Skeletal muscle satellite cell (primary cell): ENCODE measurements at regions not wholly inside any gene's neighbourhood (a gene's known extent, or its start where the extent isn't known, plus 50 kb on each side); places are given as distances from the start of the nearest gene placed in this dataset.

Experiments
- H3K27me3 ChIP-seq: 2 replicates; pipeline ENCODE4 v1.7.0; 2013; ENCODE audit warnings: low read length; ENCODE audit not compliant: control insufficient read depth, insufficient read depth
- H3K36me3 ChIP-seq: 2 replicates; pipeline ENCODE4 v1.7.0; 2013; ENCODE audit warnings: mild to moderate bottlenecking, control low read depth, low read length; ENCODE audit not compliant: insufficient read depth
- H3K4me1 ChIP-seq: 2 replicates; pipeline ENCODE4 v1.7.0; 2013; ENCODE audit warnings: low read length; ENCODE audit not compliant: control insufficient read depth, insufficient read depth
- H3K4me2 ChIP-seq: 2 replicates; pipeline ENCODE4 v1.7.0; 2013; ENCODE audit warnings: mild to moderate bottlenecking, low read length
- H3K4me3 ChIP-seq: 2 replicates; pipeline ENCODE4 v1.7.0; 2013; ENCODE audit warnings: low read length
- H3K9ac ChIP-seq: 2 replicates; pipeline ENCODE4 v1.7.0; 2013; ENCODE audit warnings: mild to moderate bottlenecking, low read depth, low read length, moderate library complexity
- H3K9me3 ChIP-seq: replicated peaks from 2 replicates; pipeline ENCODE4 v1.7.0; 2013; ENCODE audit warnings: mild to moderate bottlenecking, control low read depth, low read length

GRCh38 chr3:124630960-124631359 lies 99.3 kb upstream of the UMPS start:
- no peaks in the 10 kb centered on the region for H3K36me3 ChIP-seq
- H3K4me2 ChIP-seq = no peak overlapping the region
- no peak overlapping the region for H3K4me3 ChIP-seq
- H3K27me3 ChIP-seq = peaks cover 10% of the 10 kb centered on the region
- H3K9me3 ChIP-seq = no peaks in the 10 kb centered on the region
- no peaks in the 10 kb centered on the region for H3K4me1 ChIP-seq
- H3K9ac ChIP-seq = no peak overlapping the region

GRCh38 chr3:124631727-124632126 lies 98.5 kb upstream of the UMPS start:
- Histone ChIP-seq H3K9ac (no peak overlapping the region), H3K27me3 (peaks cover 17% of the 10 kb centered on the region), H3K9me3 (no peaks in the 10 kb centered on the region), H3K36me3 (no peaks in the 10 kb centered on the region), H3K4me3 (no peak overlapping the region), H3K4me2 (no peak overlapping the region), H3K4me1 (no peaks in the 10 kb centered on the region)

DNA sequence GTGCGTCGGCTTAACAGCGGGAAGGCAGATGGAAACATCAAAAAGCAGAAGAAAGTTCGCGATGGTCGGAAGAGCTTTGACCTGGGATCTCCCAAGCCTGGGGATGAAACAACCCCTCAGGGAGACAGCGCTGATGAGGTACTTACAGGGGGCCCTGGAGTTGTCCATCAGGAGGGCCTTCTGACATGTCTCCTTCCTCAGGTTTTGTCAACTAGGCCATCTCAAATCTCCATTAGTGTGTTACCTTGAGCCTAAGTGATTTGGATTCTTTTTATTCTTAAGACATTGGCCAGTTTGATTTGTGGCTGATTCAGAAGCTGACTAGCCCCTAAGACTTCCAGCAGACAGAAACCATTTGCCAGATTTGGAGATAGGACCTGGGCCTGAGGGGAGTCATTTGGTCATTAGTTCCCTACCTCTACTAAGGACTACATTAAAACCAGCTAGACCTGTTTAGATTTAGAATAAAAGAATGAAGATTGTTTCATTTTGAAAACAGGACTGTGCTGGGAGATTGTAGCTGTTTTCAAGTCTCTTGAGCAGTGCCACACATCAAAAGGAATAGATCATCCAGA lies 97.6 kb upstream of the UMPS start:
- H3K27me3 ChIP-seq = peaks cover 26% of the 10 kb centered on the region
- no peaks in the 10 kb centered on the region for H3K4me1 ChIP-seq
- no peak overlapping the region for H3K4me3 ChIP-seq
- H3K9me3 ChIP-seq = no peaks in the 10 kb centered on the region
- H3K4me2 ChIP-seq = no peak overlapping the region
- no peaks in the 10 kb centered on the region for H3K36me3 ChIP-seq
- H3K9ac ChIP-seq = no peak overlapping the region

DNA sequence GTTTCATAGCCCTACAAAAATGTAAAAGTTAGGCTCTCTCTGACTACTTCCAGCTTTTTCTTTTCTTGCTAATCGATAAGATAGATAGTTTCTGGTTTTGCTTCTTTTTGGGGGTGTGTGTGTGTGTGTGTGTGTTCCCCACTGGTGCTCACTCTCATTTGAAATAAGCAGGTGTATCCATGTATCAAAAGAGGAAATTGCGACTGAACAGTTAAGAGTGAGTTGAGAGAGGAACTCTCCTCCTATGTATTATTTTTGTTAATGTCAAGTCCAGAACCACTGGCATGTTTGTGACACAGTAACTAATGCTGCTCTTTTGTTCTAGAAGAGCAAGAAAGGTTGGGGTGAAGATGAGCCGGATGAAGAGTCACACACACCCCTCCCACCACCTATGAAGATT lies 96.7 kb upstream of the UMPS start:
- H3K9ac ChIP-seq = no peak overlapping the region
- H3K36me3 ChIP-seq = no peaks in the 10 kb centered on the region
- H3K4me2 ChIP-seq = no peak overlapping the region
- peaks cover 27% of the 10 kb centered on the region for H3K27me3 ChIP-seq
- no peak overlapping the region for H3K4me3 ChIP-seq
- H3K4me1 ChIP-seq = no peaks in the 10 kb centered on the region
- H3K9me3 ChIP-seq = no peaks in the 10 kb centered on the region

DNA sequence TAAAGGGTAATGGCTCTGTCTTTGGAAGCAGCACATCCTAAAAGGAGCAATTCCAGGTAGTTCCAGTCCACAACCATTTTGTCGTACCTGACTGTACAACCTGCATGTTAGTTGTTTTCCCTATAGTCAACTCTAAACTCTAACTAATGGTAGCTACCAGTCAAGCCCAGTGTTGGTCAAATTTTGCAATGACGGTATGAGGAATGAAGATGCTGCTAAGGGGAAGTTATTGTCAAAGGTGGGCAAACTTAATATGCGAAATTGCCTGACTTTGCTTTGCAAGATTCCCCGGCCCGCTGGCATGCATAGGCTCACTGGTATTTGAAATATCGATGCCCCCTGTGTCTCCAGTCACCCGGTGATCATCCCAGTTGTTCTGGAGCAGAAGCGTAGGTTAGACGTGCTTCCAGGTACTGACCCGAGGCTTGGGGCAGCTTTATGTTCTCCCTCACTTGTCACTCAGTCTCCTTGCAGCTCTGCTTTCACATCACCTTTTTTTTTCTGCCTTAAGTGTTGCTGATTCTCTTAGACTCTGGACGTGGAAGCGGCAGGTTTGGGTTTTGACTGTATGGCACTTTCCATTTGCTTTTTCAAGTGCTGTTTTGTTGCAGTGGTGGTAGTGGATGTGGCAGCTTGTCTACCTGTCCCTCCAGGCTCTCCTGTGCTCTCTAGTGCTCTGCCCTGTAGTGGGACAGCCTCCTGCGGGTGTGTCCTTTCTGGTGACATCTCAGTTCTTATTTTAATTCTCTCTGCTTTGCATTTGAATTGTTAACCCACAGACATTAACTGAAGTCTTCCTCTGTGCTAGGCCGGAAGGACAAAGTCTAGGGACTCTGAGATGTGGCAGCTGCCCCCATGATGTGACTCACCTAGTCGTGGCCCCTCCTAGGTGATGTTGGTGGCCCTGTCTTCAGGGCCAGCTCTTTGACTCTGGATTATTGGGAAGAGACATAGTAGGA lies 95.8 kb upstream of the UMPS start:
- Histone ChIP-seq H3K36me3 (no peaks in the 10 kb centered on the region), H3K9ac (no peak overlapping the region), H3K4me2 (no peak overlapping the region), H3K4me1 (no peaks in the 10 kb centered on the region), H3K27me3 (peaks cover 21% of the 10 kb centered on the region), H3K9me3 (no peaks in the 10 kb centered on the region), H3K4me3 (no peak overlapping the region)

DNA sequence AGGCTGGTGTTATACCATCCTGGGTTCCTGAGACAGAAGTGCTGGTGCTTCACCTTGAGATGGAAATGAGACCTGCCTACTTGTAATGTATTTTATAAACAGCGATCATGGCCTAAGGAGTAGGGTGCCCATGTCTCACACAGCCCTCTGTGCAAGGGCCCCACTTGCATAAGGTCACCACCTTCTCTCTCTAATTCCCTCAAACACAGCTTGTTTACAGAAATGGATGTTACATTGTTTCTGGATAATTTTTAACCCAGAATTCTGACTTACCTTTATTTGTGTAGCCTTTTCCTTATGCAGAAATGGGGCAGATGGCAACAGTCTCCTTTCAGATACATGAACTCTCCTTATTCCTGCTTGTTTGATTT lies 95.1 kb upstream of the UMPS start:
- no peaks in the 10 kb centered on the region for H3K4me1 ChIP-seq
- no peak overlapping the region for H3K4me3 ChIP-seq
- H3K27me3 ChIP-seq = peaks cover 21% of the 10 kb centered on the region
- H3K4me2 ChIP-seq = no peak overlapping the region
- H3K9ac ChIP-seq = no peak overlapping the region
- no peaks in the 10 kb centered on the region for H3K9me3 ChIP-seq
- no peaks in the 10 kb centered on the region for H3K36me3 ChIP-seq

DNA sequence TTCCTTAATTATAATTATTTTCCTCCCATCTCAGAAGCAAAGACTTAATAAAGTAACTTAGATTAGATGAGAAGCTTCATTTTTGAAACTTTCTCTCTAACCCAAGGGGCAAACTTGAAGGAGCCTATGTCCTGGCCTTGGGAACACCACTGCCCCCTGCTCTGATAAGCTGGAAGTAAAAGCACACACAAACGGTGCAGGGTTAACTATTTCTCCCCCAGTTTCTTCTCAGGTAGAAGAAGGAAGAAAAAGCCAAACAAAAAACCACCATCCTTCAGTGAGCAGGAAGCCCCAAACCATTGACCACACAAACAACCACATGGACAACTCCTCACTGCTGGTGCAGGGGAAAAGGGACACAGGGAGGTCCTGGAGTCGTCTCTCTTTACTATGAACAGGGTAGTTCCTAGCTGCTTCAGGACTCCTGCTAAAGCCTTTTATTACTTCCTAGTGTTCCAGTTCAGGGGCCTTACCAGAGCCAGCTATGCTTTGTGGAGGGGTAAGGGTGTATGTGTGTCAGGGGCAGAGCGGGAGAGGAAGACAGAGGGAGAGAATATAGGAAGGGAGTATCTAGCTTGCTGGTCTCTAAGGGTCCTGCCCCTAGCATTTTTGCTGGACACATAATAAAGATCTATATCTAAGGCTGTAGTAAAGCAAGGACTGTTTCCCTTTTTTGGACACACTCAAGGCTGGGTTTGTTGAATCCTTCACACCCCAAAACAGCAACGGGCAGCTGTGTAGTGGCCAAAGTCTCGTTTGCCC lies 94.0 kb upstream of the UMPS start:
- H3K4me1 ChIP-seq = no peaks in the 10 kb centered on the region
- H3K4me2 ChIP-seq = no peak overlapping the region
- no peak overlapping the region for H3K4me3 ChIP-seq

GRCh38 chr3:124636863-124637296 lies 93.4 kb upstream of the UMPS start:
- no peak overlapping the region for H3K4me2 ChIP-seq

More for the DNA sequence above, 94.0 kb upstream of the UMPS start:
- H3K9ac ChIP-seq = no peak overlapping the region
- H3K36me3 ChIP-seq = no peaks in the 10 kb centered on the region
- H3K27me3 ChIP-seq = peaks cover 21% of the 10 kb centered on the region
- H3K9me3 ChIP-seq = no peaks in the 10 kb centered on the region

GRCh38 chr3:124639406-124640237 lies 90.6 kb upstream of the UMPS start:
- Histone ChIP-seq H3K4me3 (no peak overlapping the region), H3K9ac (no peak overlapping the region), H3K4me1 (no peaks in the 10 kb centered on the region), H3K4me2 (no peak overlapping the region), H3K9me3 (no peaks in the 10 kb centered on the region), H3K36me3 (no peaks in the 10 kb centered on the region), H3K27me3 (peaks cover 21% of the 10 kb centered on the region)

More at GRCh38 chr3:124636863-124637296, 93.4 kb upstream of the UMPS start:
- Histone ChIP-seq H3K9me3 (no peaks in the 10 kb centered on the region), H3K27me3 (peaks cover 21% of the 10 kb centered on the region), H3K9ac (no peak overlapping the region), H3K4me3 (no peak overlapping the region), H3K4me1 (no peaks in the 10 kb centered on the region), H3K36me3 (no peaks in the 10 kb centered on the region)

- no peak overlapping the region for H3K9ac ChIP-seq
- H3K4me1 ChIP-seq = no peaks in the 10 kb centered on the region
- H3K36me3 ChIP-seq = no peaks in the 10 kb centered on the region
- no peak overlapping the region for H3K4me2 ChIP-seq
- H3K27me3 ChIP-seq = peaks cover 17% of the 10 kb centered on the region
- no peaks in the 10 kb centered on the region for H3K9me3 ChIP-seq
- no peak overlapping the region for H3K4me3 ChIP-seq
Measured at GRCh38 chr3:124640635-124641306, 89.5 kb upstream of the UMPS start.
